HT-29 (cell line): ENCODE measurements at regions not wholly inside any gene's neighbourhood (a gene's known extent, or its start where the extent isn't known, plus 50 kb on each side); places are given as distances from the start of the nearest gene placed in this dataset.
"Not testable (repeated sequence)": the region's sequence is repeated elsewhere in the genome, so short reads cannot be mapped to it uniquely, and the experiment has no call there.

ENCODE experiments used
- DNase-seq: peaks from one replicate; pipeline ENCODE4 v3.0.0-alpha.2; 2015; ENCODE audit warnings: low spot score

- DNase-seq, result no peak
Measured at GRCh38 chr1:5734414-5734813, 257.8 kb downstream of the NPHP4 start.

DNA sequence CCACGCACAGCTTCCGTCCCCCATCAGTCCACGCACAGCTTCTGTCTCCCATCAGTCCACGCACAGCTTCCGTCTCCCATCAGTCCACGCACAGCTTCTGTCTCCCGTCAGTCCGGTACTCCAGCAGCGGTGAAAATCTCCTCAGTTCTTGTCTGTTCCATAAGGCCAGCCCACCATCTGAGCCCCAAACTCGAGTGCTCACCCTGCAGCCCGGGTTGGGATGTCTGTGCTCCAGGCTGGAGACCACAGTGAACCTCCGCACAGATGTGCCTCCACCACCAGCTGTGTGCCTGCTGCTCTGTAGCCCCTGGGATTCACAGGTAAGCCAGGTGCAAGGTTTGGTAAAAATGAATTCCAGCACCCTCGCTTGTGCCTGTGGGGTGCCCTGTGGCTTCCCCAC, 258.6 kb downstream of the NPHP4 start:
- no peak for DNase-seq

GRCh38 chr1:5731110-5731423, 261.2 kb downstream of the NPHP4 start:
- no peak for DNase-seq

GRCh38 chr1:5730272-5731109, 261.7 kb downstream of the NPHP4 start:
- DNase-seq, result no peak

DNA sequence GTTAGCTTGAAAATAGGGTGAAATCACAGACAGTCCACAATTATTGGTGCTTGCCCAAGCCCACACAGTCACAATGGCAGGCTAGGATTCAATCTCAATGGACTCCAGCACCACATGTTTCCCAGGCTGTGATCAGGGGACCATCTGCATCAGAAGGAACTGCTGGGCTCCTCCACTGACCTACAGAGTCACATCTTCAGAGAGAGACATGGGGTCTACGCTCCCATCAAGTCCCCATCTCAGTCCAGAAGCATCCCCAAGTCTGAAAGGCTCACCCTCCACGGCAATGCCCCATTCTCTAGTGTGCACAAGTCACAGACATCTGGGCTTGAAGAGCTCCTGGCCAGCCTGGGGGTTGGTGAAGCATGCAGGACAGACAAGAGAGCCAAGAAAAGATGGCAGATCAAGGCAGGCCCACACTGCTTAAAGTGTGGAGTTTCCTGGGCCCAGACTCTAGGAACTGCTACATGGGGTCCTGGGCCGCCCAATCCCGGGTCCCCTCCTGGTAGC, 262.5 kb downstream of the NPHP4 start:
- no peak for DNase-seq

DNA sequence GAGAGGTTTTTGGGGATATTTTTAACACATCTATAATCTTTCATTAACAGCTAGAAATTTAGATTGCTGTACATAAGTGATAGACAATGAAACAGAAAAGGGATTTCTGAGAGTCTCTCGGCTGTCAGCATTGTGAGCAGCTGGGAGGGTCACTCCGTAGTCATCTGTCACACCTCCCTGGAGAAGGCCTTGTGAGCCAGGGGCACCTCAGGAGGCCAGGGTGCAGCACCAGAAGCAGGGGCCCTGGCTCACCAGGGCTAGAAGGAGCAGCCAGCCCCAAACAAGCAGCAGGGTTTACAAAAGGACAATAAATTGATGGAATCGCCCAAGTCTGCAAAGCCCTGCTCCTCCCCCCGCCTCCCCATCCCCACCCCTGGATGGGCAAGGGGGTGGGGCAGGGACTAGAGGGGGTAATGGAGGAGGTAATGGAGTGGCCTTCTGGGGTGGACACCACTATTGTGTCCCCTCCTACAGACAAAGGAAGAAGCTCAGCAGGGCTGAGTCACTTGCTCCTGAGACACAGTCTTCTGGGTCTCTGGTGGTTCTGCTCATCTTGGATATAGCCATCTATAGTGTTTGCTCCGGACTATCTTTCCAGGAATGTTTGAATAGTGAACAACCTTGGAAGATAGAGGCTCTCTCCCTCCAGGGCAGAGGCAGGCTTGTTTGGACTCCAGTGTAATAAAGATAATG, 263.4 kb downstream of the NPHP4 start:
- DNase-seq, result no peak

DNA sequence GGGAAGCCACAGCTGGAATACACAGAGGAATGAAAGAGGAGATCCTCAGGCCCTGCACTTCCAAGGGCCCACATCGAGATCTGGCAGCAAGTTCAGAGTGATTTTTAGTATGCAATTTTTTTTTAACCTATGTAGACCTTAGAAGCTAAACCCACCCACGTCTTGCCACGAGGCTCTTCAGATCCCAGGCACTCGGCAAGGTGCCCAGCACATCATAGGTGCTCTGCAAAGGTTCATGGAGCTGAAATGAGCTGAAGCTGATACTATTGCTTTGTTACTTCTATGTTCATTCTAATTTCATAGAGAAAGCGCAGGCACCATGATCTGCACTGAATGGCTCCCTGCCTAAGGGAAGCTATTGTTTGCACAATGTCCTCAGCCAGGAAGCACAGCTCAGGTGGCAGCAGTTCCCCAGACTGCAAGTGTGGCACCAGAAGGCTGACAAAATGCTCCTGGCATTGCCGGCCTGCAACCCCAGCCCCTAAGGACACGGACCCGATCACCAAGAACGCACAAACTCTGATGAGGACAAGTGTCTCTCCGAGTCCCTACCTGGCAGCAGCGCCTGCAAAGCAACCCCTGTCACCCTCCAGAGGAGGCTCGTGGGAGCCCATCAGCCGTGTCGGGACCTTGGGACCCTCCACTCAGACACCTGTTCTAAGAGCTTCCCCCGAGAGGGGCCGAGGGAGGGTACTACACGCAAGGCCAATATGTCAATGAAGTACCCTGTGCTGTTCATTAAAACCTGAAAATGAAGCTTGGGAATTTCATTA, 264.2 kb downstream of the NPHP4 start:
- DNase-seq, result no peak

DNA sequence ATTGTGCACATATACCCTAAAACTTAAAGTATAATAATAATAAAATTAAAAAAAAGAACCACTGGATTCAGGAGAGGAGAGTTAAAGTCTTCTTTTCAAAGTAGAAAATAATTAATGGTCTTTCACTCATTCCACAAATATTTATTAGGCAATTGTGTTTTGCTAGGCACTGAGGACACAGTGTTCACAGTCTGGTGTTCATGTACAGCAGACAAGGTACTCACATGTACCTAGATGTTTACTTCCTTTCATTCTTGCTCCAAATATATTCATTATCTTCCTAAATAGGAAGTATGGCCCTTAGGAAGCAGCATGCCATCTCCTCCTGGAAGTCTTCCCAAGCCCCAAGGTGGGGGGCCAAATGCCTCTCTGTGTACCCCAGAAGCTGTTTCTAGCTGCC, 265.0 kb downstream of the NPHP4 start:
- DNase-seq, result no peak

DNA sequence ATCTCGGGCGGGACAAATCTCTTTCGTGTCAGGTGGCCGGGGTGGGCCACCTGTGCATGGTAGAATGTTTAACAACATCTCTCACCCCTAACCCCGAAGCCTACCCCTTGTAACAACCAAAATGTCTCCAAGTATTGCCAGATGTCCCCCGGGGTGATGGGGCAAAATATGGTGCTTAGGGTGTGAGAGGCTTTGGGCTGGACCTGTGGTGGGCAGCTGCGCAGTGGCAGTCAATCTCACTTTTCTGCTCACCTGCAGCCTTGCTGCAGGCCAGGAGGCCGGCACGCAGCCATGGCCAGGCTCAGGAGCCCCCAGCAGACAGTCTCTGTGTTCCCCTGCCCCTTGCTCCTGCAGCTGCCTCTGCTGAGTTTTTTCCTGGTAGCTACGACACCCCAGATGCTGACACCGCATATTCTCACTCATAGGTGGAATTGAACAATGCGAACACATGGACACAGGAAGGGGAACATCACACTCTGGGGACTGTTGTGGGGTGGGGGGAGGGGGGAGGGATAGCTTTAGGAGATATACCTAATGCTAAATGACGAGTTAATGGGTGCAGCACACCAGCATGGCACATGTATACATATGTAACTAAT, 265.5 kb downstream of the NPHP4 start:
- DNase-seq, result not testable (repeated sequence)

GRCh38 chr1:5725855-5726585, 266.2 kb downstream of the NPHP4 start:
- DNase-seq, result no peak

DNA sequence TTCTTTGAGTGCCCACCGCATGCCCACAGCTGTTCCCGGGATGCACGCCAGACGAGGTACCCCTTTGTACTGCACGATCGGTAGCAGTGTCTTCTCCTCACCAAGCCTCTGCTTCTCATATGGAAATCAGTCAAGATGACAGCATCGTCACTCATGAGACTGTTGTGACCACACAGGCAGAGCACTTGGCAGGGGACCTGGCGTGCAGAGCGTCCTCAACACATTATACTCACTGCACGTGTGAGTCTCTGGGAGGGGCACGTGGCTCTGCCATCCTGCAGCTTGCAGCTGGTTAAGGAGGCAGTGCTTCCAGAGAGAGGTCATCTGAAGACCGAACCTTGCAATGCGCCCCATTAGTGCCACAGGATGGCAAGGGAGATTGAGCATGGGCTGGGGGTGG, 266.8 kb downstream of the NPHP4 start:
- no peak for DNase-seq

- no peak for DNase-seq
Measured at GRCh38 chr1:5724847-5725246, 267.4 kb downstream of the NPHP4 start.

DNA sequence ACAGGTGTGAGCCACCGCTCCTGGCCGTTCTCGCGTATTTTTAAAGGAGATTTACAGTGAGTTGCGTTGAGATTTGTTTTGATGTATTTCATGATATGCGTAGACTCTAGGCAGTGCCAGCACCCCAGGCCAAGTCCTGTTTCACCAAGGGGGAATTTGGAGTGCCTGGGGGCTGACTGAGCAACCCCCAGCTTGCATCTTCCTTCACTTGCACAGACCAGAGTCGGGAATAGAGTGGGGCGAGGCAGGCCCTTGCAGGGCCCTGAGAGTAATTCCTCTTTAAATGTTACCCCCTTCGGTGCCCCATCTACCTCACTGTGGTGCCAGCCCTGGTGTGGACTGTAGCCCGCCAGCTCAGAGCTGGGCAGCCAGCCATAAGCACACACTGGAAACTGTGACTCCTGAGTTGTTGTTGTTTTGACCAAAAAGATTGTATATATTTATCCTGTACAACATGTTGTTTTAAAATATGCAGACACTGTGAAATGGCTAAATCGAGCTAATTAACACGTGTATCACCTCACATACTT, 269.5 kb downstream of the NPHP4 start:
- no peak for DNase-seq

GRCh38 chr1:5721634-5722215, 270.5 kb downstream of the NPHP4 start:
- DNase-seq, result no peak

- no peak for DNase-seq
Measured at GRCh38 chr1:5720936-5721335, 271.3 kb downstream of the NPHP4 start.

DNA sequence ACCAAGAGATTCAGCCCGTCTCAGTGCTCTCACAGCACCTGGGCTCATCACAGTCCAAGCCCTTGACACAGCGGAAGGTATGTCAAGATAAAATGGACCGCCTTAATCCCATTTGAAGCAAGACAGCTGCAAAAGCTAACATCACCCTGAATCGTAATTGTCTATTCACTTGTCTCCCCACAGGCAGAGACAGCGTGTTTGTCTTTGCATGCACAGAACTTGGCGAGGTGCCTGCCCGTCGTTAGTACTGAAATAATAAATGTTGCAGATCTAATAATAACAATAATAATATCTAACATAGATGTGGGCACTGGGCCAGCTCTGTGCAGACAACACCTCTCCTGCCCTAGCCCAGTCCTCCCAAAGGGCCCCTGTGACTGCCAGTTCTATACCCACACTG, 271.7 kb downstream of the NPHP4 start:
- DNase-seq, result no peak

GRCh38 chr1:5720045-5720444, 272.2 kb downstream of the NPHP4 start:
- DNase-seq, result no peak

DNA sequence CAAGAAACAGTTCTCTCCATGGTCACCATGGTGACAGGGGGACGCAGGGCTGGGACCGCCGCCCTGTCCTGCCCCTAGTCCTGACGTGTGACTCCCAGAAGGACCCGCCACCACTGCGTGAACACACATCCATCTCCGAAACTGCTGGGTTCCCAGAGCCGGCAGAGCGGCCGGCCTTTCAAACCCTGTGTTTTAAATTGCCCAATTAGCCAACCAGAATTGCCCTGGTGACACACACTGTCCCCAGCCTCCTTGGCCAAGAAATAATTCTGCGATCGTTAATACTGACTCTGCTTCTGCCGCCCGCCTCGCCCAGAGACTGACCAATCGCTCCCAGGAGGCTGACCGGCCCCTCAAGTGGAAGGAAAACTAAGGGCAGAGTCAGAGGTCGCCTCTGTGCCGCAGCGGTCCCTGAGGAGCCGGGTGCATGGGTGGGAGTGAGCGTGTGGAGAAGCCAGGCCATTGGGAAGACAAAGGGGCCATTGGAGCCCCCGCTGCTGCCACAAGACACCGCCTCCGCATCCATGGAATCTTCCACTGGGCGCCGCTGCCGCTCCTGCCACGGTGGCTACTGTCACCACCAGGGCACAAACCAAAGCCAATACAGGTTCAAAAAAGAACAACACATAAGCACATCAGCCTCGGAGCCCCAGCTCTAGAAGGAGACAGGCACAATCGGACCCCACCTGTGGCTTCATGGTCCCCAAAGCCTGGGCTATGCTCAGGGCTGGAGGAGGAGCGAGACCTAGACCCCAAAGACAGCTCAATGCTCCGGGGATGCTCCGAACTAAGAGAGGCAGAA, 273.2 kb downstream of the NPHP4 start:
- no peak for DNase-seq

- no peak for DNase-seq
Measured at GRCh38 chr1:5717031-5717682, 275.1 kb downstream of the NPHP4 start.
